GM23338 (cell line): ENCODE measurements at regions not wholly inside any gene's neighbourhood (a gene's known extent, or its start where the extent isn't known, plus 50 kb on each side); places are given as distances from the start of the nearest gene placed in this dataset.

ENCODE experiments used
- CREB1 ChIP-seq: fragments of 250-450 bp; sonication (Bioruptor Pico); IDR thresholded peaks from 2 replicates; pipeline ENCODE4 v1.5.0; 2020; ENCODE audit warnings: low read depth, mild to moderate bottlenecking, moderate library complexity
- EZH2 ChIP-seq: fragments of 200-600 bp; sonication (generic); IDR thresholded peaks from one replicate; pipeline ENCODE4 v1.8.0; 2017; ENCODE audit warnings: antibody characterized with exemption, mild to moderate bottlenecking, low read depth; ENCODE audit not compliant: unreplicated experiment
- EZH2phosphoT487 ChIP-seq: fragments of 200-600 bp; sonication (generic); IDR thresholded peaks from one replicate; pipeline ENCODE4 v1.8.1; 2018; ENCODE audit warnings: antibody characterized with exemption; ENCODE audit not compliant: unreplicated experiment
- JUNB ChIP-seq: IDR thresholded peaks from one replicate; pipeline ENCODE4 v1.6.1; 2016; ENCODE audit warnings: antibody characterized with exemption; ENCODE audit not compliant: unreplicated experiment
- NANOG ChIP-seq: IDR thresholded peaks from 2 replicates; pipeline ENCODE4 v1.6.1; 2016; ENCODE audit warnings: antibody characterized with exemption, borderline replicate concordance
- POLR2AphosphoS5 ChIP-seq: IDR thresholded peaks from 2 replicates; pipeline ENCODE4 v1.6.1; 2016; ENCODE audit warnings: antibody characterized with exemption, low read depth
- STAT1 ChIP-seq: IDR thresholded peaks from one replicate; pipeline ENCODE4 v1.6.1; 2016; ENCODE audit warnings: antibody characterized with exemption; ENCODE audit not compliant: unreplicated experiment
- ZNF331 ChIP-seq: fragments of 250-450 bp; sonication (Bioruptor Pico); IDR thresholded peaks from 2 replicates; pipeline ENCODE4 v1.5.0; 2020; ENCODE audit warnings: low read depth, mild to moderate bottlenecking, moderate library complexity
- TF ChIP-seq, protein P1 (sequence below), 2 experiments: fragments of 200-600 bp in 1 of 2; sonication (generic) in 1 of 2; conservative IDR thresholded peaks; 2 replicates each; pipeline versions ENCODE4 v1.5.1 to v1.6.1; 2016 to 2017; ENCODE audit warnings: antibody characterized with exemption in 2 of 2, low read depth in 2 of 2, mild to moderate bottlenecking in 2 of 2, moderate library complexity in 1 of 2
- TF ChIP-seq, protein P2 (sequence below): IDR thresholded peaks from 2 replicates; pipeline ENCODE4 v1.6.1; 2016; ENCODE audit warnings: antibody characterized with exemption
- TF ChIP-seq, protein P3 (sequence below): IDR thresholded peaks from one replicate; pipeline ENCODE4 v1.6.1; 2018; ENCODE audit warnings: antibody characterized with exemption; ENCODE audit not compliant: unreplicated experiment
- TF ChIP-seq, protein P4 (sequence below): fragments of 250-450 bp; sonication (Bioruptor Pico); IDR thresholded peaks from 2 replicates; pipeline ENCODE4 v1.5.0; 2020; ENCODE audit warnings: mild to moderate bottlenecking, moderate library complexity

DNA sequence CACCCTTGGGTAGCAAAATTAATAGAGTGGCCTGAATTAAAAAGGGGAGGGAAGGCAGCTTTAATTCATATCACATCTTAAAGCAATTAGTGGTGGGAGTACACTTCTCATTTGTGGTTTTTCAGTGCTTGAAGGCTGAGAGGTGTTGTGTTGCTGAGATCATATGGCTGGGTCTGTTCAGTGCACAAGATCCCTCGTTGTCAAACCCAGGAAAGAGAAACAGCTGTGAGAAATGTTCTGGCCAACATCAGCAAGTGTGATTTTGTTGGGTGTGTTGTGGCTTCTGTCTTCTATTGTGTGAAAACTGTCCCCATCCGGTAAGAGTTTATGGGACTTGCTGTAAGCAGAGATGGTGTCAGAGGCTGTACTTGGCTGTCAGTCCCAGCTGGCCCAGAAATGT is 197.9 kb upstream of the BMPER start:
- TF ChIP-seq, protein P1, sequence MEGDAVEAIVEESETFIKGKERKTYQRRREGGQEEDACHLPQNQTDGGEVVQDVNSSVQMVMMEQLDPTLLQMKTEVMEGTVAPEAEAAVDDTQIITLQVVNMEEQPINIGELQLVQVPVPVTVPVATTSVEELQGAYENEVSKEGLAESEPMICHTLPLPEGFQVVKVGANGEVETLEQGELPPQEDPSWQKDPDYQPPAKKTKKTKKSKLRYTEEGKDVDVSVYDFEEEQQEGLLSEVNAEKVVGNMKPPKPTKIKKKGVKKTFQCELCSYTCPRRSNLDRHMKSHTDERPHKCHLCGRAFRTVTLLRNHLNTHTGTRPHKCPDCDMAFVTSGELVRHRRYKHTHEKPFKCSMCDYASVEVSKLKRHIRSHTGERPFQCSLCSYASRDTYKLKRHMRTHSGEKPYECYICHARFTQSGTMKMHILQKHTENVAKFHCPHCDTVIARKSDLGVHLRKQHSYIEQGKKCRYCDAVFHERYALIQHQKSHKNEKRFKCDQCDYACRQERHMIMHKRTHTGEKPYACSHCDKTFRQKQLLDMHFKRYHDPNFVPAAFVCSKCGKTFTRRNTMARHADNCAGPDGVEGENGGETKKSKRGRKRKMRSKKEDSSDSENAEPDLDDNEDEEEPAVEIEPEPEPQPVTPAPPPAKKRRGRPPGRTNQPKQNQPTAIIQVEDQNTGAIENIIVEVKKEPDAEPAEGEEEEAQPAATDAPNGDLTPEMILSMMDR (conservative IDR thresholded peaks at IDR 0.05; ENCODE audit: low read depth in 2 of 2), result no peak
- TF ChIP-seq EZH2 (no peak), POLR2AphosphoS5 (no peak), EZH2phosphoT487 (no peak), JUNB (no peak), CREB1 (CRISPR knock-in tag) (no peak), STAT1 (no peak), ZNF331 (CRISPR knock-in tag) (no peak), NANOG (no peak)
- TF ChIP-seq, protein P2, sequence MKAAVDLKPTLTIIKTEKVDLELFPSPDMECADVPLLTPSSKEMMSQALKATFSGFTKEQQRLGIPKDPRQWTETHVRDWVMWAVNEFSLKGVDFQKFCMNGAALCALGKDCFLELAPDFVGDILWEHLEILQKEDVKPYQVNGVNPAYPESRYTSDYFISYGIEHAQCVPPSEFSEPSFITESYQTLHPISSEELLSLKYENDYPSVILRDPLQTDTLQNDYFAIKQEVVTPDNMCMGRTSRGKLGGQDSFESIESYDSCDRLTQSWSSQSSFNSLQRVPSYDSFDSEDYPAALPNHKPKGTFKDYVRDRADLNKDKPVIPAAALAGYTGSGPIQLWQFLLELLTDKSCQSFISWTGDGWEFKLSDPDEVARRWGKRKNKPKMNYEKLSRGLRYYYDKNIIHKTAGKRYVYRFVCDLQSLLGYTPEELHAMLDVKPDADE, result no peak
- TF ChIP-seq, protein P3, sequence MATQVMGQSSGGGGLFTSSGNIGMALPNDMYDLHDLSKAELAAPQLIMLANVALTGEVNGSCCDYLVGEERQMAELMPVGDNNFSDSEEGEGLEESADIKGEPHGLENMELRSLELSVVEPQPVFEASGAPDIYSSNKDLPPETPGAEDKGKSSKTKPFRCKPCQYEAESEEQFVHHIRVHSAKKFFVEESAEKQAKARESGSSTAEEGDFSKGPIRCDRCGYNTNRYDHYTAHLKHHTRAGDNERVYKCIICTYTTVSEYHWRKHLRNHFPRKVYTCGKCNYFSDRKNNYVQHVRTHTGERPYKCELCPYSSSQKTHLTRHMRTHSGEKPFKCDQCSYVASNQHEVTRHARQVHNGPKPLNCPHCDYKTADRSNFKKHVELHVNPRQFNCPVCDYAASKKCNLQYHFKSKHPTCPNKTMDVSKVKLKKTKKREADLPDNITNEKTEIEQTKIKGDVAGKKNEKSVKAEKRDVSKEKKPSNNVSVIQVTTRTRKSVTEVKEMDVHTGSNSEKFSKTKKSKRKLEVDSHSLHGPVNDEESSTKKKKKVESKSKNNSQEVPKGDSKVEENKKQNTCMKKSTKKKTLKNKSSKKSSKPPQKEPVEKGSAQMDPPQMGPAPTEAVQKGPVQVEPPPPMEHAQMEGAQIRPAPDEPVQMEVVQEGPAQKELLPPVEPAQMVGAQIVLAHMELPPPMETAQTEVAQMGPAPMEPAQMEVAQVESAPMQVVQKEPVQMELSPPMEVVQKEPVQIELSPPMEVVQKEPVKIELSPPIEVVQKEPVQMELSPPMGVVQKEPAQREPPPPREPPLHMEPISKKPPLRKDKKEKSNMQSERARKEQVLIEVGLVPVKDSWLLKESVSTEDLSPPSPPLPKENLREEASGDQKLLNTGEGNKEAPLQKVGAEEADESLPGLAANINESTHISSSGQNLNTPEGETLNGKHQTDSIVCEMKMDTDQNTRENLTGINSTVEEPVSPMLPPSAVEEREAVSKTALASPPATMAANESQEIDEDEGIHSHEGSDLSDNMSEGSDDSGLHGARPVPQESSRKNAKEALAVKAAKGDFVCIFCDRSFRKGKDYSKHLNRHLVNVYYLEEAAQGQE, result no peak
- TF ChIP-seq, protein P4, sequence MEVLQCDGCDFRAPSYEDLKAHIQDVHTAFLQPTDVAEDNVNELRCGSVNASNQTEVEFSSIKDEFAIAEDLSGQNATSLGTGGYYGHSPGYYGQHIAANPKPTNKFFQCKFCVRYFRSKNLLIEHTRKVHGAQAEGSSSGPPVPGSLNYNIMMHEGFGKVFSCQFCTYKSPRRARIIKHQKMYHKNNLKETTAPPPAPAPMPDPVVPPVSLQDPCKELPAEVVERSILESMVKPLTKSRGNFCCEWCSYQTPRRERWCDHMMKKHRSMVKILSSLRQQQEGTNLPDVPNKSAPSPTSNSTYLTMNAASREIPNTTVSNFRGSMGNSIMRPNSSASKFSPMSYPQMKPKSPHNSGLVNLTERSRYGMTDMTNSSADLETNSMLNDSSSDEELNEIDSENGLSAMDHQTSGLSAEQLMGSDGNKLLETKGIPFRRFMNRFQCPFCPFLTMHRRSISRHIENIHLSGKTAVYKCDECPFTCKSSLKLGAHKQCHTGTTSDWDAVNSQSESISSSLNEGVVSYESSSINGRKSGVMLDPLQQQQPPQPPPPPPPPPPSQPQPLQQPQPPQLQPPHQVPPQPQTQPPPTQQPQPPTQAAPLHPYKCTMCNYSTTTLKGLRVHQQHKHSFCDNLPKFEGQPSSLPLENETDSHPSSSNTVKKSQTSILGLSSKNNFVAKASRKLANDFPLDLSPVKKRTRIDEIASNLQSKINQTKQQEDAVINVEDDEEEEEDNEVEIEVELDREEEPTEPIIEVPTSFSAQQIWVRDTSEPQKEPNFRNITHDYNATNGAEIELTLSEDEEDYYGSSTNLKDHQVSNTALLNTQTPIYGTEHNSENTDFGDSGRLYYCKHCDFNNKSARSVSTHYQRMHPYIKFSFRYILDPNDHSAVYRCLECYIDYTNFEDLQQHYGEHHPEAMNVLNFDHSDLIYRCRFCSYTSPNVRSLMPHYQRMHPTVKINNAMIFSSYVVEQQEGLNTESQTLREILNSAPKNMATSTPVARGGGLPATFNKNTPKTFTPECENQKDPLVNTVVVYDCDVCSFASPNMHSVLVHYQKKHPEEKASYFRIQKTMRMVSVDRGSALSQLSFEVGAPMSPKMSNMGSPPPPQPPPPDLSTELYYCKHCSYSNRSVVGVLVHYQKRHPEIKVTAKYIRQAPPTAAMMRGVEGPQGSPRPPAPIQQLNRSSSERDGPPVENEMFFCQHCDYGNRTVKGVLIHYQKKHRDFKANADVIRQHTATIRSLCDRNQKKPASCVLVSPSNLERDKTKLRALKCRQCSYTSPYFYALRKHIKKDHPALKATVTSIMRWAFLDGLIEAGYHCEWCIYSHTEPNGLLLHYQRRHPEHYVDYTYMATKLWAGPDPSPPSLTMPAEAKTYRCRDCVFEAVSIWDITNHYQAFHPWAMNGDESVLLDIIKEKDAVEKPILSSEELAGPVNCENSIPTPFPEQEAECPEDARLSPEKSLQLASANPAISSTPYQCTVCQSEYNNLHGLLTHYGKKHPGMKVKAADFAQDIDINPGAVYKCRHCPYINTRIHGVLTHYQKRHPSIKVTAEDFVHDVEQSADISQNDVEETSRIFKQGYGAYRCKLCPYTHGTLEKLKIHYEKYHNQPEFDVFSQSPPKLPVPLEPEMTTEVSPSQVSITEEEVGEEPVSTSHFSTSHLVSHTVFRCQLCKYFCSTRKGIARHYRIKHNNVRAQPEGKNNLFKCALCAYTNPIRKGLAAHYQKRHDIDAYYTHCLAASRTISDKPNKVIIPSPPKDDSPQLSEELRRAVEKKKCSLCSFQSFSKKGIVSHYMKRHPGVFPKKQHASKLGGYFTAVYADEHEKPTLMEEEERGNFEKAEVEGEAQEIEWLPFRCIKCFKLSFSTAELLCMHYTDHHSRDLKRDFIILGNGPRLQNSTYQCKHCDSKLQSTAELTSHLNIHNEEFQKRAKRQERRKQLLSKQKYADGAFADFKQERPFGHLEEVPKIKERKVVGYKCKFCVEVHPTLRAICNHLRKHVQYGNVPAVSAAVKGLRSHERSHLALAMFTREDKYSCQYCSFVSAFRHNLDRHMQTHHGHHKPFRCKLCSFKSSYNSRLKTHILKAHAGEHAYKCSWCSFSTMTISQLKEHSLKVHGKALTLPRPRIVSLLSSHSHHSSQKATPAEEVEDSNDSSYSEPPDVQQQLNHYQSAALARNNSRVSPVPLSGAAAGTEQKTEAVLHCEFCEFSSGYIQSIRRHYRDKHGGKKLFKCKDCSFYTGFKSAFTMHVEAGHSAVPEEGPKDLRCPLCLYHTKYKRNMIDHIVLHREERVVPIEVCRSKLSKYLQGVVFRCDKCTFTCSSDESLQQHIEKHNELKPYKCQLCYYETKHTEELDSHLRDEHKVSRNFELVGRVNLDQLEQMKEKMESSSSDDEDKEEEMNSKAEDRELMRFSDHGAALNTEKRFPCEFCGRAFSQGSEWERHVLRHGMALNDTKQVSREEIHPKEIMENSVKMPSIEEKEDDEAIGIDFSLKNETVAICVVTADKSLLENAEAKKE (CRISPR knock-in tag), result no peak
